K562 (cell line): ENCODE measurements at regions not wholly inside any gene's neighbourhood (a gene's known extent, or its start where the extent isn't known, plus 50 kb on each side); places are given as distances from the start of the nearest gene placed in this dataset.

Experiments
- BHLHE40 ChIP-seq: IDR thresholded peaks from 2 replicates; pipeline ENCODE4 v1.6.1; 2011; ENCODE audit warnings: low read length, improper control_type of control experiment
- CBX2 ChIP-seq: fragments of 200-600 bp; sonication (generic); IDR thresholded peaks from one replicate; pipeline ENCODE4 v1.6.1; 2012; ENCODE audit warnings: mild to moderate bottlenecking, low read length, inconsistent platforms; ENCODE audit not compliant: insufficient read depth, poor library complexity, severe bottlenecking
- FOS ChIP-seq: IDR thresholded peaks from 3 replicates; pipeline ENCODE4 v1.6.1; 2011; ENCODE audit not compliant: insufficient read length; ENCODE audit errors: extremely low read depth
- HNRNPUL1 ChIP-seq: fragments of 200-400 bp; formaldehyde crosslinking; IDR thresholded peaks from 2 replicates; pipeline ENCODE4 v1.6.1; 2017; ENCODE audit warnings: low read length
- PTBP1 ChIP-seq: fragments of 200-400 bp; formaldehyde crosslinking; IDR thresholded peaks from 2 replicates; pipeline ENCODE4 v1.6.1; 2017; ENCODE audit warnings: low read depth, low read length
- RBM34 ChIP-seq: fragments of 200-400 bp; formaldehyde crosslinking; IDR thresholded peaks from 2 replicates; pipeline ENCODE4 v1.6.1; 2018; ENCODE audit warnings: low read length, borderline replicate concordance; ENCODE audit not compliant: insufficient read depth
- SIN3B ChIP-seq: fragments of 450-650 bp; IDR thresholded peaks from 2 replicates; pipeline ENCODE4 v1.6.1; 2017; ENCODE audit warnings: low read depth, mild to moderate bottlenecking, moderate library complexity
- SMAD2 ChIP-seq: fragments of 150-350 bp; IDR thresholded peaks from 2 replicates; pipeline ENCODE4 v1.6.1; 2014; ENCODE audit warnings: low read depth, mild to moderate bottlenecking, low read length
- SMARCA5 ChIP-seq: fragments of 450-650 bp; IDR thresholded peaks from 2 replicates; pipeline ENCODE4 v1.6.1; 2016
- SRF ChIP-seq, 2 experiments: fragments of 250-450, 450-650 bp in 1 of 2; sonication (Bioruptor Pico) in 1 of 2; sonication (generic) in 1 of 2; formaldehyde crosslinking; IDR thresholded peaks; 2 replicates each; pipeline versions ENCODE4 v1.5.0 to v1.5.1; 2020 to 2022; ENCODE audit warnings: mild to moderate bottlenecking in 1 of 2, missing genetic modification reagents in 1 of 2
- TSC22D4 ChIP-seq: fragments of 450-650 bp; IDR thresholded peaks from 2 replicates; pipeline ENCODE4 v1.6.1; 2016; ENCODE audit warnings: missing genetic modification characterization, missing biosample characterization, control low read depth
- ZNF785 ChIP-seq: fragments of 250-450 bp; sonication (Bioruptor Pico); IDR thresholded peaks from 2 replicates; pipeline ENCODE4 v1.4.0; 2020; ENCODE audit warnings: mild to moderate bottlenecking
- TF ChIP-seq, protein P1 (sequence below): sonication (generic); formaldehyde crosslinking; IDR thresholded peaks from 2 replicates; pipeline ENCODE4 v1.5.0; 2020; ENCODE audit warnings: missing genetic modification reagents
- TF ChIP-seq, protein P2 (sequence below): fragments of 450-650 bp; IDR thresholded peaks from 2 replicates; pipeline ENCODE4 v1.6.1; 2017; ENCODE audit warnings: antibody characterized with exemption, mild to moderate bottlenecking
- TF ChIP-seq, protein P3 (sequence below): fragments of 200-800 bp; sonication (Bioruptor generic); IDR thresholded peaks from 2 replicates; pipeline ENCODE4 v1.6.1; 2017; ENCODE audit warnings: missing genetic modification characterization, missing compliant biosample characterization
- TF ChIP-seq, protein P4 (sequence below): fragments of 250-450 bp; sonication (Bioruptor Pico); IDR thresholded peaks from 2 replicates; pipeline ENCODE4 v1.5.0; 2022; ENCODE audit warnings: mild to moderate bottlenecking
- TF ChIP-seq, protein P5 (sequence below): fragments of 450-650 bp; formaldehyde crosslinking; IDR thresholded peaks from 2 replicates; pipeline ENCODE4 v1.4.0; 2020; ENCODE audit warnings: mild to moderate bottlenecking, moderate library complexity

DNA sequence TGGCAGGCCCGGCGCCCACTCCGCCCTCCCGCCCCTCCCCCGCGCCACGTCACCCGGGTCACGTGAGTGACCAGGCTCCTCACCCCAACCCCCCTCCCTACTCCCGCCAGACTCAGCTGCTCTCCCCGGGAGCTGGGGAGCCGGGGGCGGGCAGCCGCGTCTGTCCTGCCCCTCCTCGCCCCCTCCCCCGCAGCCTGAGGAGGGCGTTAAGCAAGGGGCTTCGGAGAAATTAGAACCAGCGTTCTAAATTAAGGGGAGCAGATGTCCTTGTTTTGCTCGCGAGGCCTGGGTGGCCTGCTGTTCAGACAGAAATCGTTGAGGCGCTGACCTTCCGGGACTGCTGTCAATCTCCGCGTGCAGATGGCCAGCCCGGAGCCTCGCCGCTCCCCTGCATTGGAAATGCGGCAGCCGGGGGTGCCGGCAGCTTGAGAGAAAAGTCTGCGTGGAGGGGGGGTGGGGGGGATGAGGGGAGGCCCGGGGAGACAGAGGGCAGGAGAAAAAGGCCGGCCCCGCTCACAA lies 102.2 kb upstream of the ZNF438 start (continued):
- no peak for TF ChIP-seq RBM34
- no peak for TF ChIP-seq TSC22D4 (tag)
- no peak for TF ChIP-seq SMARCA5
- TF ChIP-seq, protein P1, sequence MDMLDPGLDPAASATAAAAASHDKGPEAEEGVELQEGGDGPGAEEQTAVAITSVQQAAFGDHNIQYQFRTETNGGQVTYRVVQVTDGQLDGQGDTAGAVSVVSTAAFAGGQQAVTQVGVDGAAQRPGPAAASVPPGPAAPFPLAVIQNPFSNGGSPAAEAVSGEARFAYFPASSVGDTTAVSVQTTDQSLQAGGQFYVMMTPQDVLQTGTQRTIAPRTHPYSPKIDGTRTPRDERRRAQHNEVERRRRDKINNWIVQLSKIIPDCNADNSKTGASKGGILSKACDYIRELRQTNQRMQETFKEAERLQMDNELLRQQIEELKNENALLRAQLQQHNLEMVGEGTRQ (CRISPR knock-in tag), result peak; percentile 85
- TF ChIP-seq FOS, result no peak
- no peak for TF ChIP-seq SRF (CRISPR knock-in tag; IDR thresholded peaks at IDR 0.05)
- TF ChIP-seq HNRNPUL1, result no peak
- TF ChIP-seq, protein P2, sequence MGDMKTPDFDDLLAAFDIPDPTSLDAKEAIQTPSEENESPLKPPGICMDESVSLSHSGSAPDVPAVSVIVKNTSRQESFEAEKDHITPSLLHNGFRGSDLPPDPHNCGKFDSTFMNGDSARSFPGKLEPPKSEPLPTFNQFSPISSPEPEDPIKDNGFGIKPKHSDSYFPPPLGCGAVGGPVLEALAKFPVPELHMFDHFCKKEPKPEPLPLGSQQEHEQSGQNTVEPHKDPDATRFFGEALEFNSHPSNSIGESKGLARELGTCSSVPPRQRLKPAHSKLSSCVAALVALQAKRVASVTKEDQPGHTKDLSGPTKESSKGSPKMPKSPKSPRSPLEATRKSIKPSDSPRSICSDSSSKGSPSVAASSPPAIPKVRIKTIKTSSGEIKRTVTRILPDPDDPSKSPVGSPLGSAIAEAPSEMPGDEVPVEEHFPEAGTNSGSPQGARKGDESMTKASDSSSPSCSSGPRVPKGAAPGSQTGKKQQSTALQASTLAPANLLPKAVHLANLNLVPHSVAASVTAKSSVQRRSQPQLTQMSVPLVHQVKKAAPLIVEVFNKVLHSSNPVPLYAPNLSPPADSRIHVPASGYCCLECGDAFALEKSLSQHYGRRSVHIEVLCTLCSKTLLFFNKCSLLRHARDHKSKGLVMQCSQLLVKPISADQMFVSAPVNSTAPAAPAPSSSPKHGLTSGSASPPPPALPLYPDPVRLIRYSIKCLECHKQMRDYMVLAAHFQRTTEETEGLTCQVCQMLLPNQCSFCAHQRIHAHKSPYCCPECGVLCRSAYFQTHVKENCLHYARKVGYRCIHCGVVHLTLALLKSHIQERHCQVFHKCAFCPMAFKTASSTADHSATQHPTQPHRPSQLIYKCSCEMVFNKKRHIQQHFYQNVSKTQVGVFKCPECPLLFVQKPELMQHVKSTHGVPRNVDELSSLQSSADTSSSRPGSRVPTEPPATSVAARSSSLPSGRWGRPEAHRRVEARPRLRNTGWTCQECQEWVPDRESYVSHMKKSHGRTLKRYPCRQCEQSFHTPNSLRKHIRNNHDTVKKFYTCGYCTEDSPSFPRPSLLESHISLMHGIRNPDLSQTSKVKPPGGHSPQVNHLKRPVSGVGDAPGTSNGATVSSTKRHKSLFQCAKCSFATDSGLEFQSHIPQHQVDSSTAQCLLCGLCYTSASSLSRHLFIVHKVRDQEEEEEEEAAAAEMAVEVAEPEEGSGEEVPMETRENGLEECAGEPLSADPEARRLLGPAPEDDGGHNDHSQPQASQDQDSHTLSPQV, result peak; percentile 85
- peak; percentile 86 for TF ChIP-seq BHLHE40
- no peak for TF ChIP-seq SMAD2
- no peak for TF ChIP-seq PTBP1
- no peak for TF ChIP-seq CBX2
- TF ChIP-seq, protein P3, sequence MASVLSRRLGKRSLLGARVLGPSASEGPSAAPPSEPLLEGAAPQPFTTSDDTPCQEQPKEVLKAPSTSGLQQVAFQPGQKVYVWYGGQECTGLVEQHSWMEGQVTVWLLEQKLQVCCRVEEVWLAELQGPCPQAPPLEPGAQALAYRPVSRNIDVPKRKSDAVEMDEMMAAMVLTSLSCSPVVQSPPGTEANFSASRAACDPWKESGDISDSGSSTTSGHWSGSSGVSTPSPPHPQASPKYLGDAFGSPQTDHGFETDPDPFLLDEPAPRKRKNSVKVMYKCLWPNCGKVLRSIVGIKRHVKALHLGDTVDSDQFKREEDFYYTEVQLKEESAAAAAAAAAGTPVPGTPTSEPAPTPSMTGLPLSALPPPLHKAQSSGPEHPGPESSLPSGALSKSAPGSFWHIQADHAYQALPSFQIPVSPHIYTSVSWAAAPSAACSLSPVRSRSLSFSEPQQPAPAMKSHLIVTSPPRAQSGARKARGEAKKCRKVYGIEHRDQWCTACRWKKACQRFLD, result peak; percentile 81
- TF ChIP-seq ZNF785 (CRISPR knock-in tag), result no peak
- TF ChIP-seq, protein P4, sequence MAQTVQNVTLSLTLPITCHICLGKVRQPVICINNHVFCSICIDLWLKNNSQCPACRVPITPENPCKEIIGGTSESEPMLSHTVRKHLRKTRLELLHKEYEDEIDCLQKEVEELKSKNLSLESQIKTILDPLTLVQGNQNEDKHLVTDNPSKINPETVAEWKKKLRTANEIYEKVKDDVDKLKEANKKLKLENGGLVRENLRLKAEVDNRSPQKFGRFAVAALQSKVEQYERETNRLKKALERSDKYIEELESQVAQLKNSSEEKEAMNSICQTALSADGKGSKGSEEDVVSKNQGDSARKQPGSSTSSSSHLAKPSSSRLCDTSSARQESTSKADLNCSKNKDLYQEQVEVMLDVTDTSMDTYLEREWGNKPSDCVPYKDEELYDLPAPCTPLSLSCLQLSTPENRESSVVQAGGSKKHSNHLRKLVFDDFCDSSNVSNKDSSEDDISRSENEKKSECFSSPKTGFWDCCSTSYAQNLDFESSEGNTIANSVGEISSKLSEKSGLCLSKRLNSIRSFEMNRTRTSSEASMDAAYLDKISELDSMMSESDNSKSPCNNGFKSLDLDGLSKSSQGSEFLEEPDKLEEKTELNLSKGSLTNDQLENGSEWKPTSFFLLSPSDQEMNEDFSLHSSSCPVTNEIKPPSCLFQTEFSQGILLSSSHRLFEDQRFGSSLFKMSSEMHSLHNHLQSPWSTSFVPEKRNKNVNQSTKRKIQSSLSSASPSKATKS (CRISPR knock-in tag), result no peak
- TF ChIP-seq SIN3B, result no peak
- TF ChIP-seq, protein P5, sequence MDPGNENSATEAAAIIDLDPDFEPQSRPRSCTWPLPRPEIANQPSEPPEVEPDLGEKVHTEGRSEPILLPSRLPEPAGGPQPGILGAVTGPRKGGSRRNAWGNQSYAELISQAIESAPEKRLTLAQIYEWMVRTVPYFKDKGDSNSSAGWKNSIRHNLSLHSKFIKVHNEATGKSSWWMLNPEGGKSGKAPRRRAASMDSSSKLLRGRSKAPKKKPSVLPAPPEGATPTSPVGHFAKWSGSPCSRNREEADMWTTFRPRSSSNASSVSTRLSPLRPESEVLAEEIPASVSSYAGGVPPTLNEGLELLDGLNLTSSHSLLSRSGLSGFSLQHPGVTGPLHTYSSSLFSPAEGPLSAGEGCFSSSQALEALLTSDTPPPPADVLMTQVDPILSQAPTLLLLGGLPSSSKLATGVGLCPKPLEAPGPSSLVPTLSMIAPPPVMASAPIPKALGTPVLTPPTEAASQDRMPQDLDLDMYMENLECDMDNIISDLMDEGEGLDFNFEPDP (CRISPR knock-in tag), result no peak
